ENCODE measurements at regions not wholly inside any gene's neighbourhood (a gene's known extent, or its start where the extent isn't known, plus 50 kb on each side); places are given as distances from the start of the nearest gene placed in this dataset.
"Not testable (repeated sequence)": the region's sequence is repeated elsewhere in the genome, so short reads cannot be mapped to it uniquely, and the experiment has no call there.

GRCh38 chr4:18602610-18603009 lies 581.1 kb upstream of the LCORL start:
- DNase-seq = not testable (repeated sequence)

GRCh38 chr4:18593297-18594002 lies 571.9 kb upstream of the LCORL start:
- DNase-seq = peak; percentile 81

- no peak for DNase-seq
Measured at GRCh38 chr4:18582841-18583240, 561.3 kb upstream of the LCORL start.

GRCh38 chr4:18578307-18578706 lies 556.8 kb upstream of the LCORL start:
- no peak for DNase-seq

GRCh38 chr4:18572481-18572880 lies 550.9 kb upstream of the LCORL start:
- no peak for DNase-seq

- no peak for DNase-seq
Measured at GRCh38 chr4:18571301-18571761, 549.8 kb upstream of the LCORL start.

GRCh38 chr4:18570370-18570769 lies 548.8 kb upstream of the LCORL start:
- DNase-seq = no peak

- no peak for DNase-seq
Measured at GRCh38 chr4:18568600-18568999, 547.0 kb upstream of the LCORL start.

GRCh38 chr4:18566970-18567799 lies 545.6 kb upstream of the LCORL start:
- no peak for DNase-seq

GRCh38 chr4:18559492-18559891 lies 537.9 kb upstream of the LCORL start:
- no peak for DNase-seq

GRCh38 chr4:18556402-18556801 lies 534.8 kb upstream of the LCORL start:
- no peak for DNase-seq

- no peak for DNase-seq
Measured at GRCh38 chr4:18540349-18540748, 518.8 kb upstream of the LCORL start.

- DNase-seq = no peak
Measured at GRCh38 chr4:18538121-18538520, 516.6 kb upstream of the LCORL start.

GRCh38 chr4:18536428-18536827 lies 514.9 kb upstream of the LCORL start:
- DNase-seq = no peak

- DNase-seq = no peak
Measured at GRCh38 chr4:18535948-18536347, 514.4 kb upstream of the LCORL start.

- no peak for DNase-seq
Measured at GRCh38 chr4:18533262-18533775, 511.8 kb upstream of the LCORL start.

- no peak for DNase-seq
Measured at GRCh38 chr4:18531731-18532130, 510.2 kb upstream of the LCORL start.

- DNase-seq = no peak
Measured at GRCh38 chr4:18529482-18529881, 507.9 kb upstream of the LCORL start.

GRCh38 chr4:18524667-18525066 lies 503.1 kb upstream of the LCORL start:
- no peak for DNase-seq

- DNase-seq = no peak
Measured at GRCh38 chr4:18518098-18518497, 496.5 kb upstream of the LCORL start.

GRCh38 chr4:18513861-18514260 lies 492.3 kb upstream of the LCORL start:
- no peak for DNase-seq

GRCh38 chr4:18512718-18513117 lies 491.2 kb upstream of the LCORL start:
- no peak for DNase-seq

GRCh38 chr4:18511727-18512126 lies 490.2 kb upstream of the LCORL start:
- DNase-seq = no peak

GRCh38 chr4:18508786-18509185 lies 487.2 kb upstream of the LCORL start:
- no peak for DNase-seq
